Mesothelial cell of epicardium (in vitro differentiated cells): ENCODE measurements at regions not wholly inside any gene's neighbourhood (a gene's known extent, or its start where the extent isn't known, plus 50 kb on each side); places are given as distances from the start of the nearest gene placed in this dataset.

ENCODE experiments used
- DNase-seq, 2 experiments: peaks; one replicate each; pipeline ENCODE4 v3.0.0; 2021; ENCODE audit warnings: low spot score in 2 of 2; ENCODE audit not compliant: unreplicated experiment in 2 of 2
- H3K27ac Mint-ChIP-seq: 2 replicates; pipeline ENCODE4 v1.8.0; 2021; ENCODE audit warnings: mixed read lengths
- H3K27me3 Mint-ChIP-seq: 2 replicates; pipeline ENCODE4 v1.8.0; 2021; ENCODE audit warnings: low read depth, mixed read lengths
- H3K36me3 Mint-ChIP-seq: 2 replicates; pipeline ENCODE4 v1.8.0; 2021; ENCODE audit warnings: mixed read lengths
- H3K4me1 Mint-ChIP-seq: 2 replicates; pipeline ENCODE4 v1.8.0; 2021; ENCODE audit warnings: mixed read lengths
- H3K4me3 Mint-ChIP-seq: 2 replicates; pipeline ENCODE4 v1.8.0; 2021; ENCODE audit warnings: mild to moderate bottlenecking, moderate library complexity, mixed read lengths
- H3K9me3 Mint-ChIP-seq: 2 replicates; pipeline ENCODE4 v1.8.0; 2021; ENCODE audit warnings: mixed read lengths
- CTCF ChIP-seq: fragments of 200-600 bp; sonication (generic); IDR thresholded peaks from one replicate; pipeline ENCODE4 v1.5.0; 2021; ENCODE audit warnings: antibody characterized with exemption; ENCODE audit not compliant: unreplicated experiment

GRCh38 chr1:215003686-215004085, 78.9 kb upstream of the KCNK2 start:
- H3K27me3 Mint-ChIP-seq = no peaks in the 10 kb centered on the region
- H3K4me1 Mint-ChIP-seq = peaks cover 57% of the 10 kb centered on the region
- no peaks in the 10 kb centered on the region for H3K36me3 Mint-ChIP-seq
- peak overlapping the region; percentile 80 for H3K27ac Mint-ChIP-seq
- DNase-seq = no peak
- TF ChIP-seq CTCF = no peak
- H3K9me3 Mint-ChIP-seq = peaks cover 7% of the 10 kb centered on the region
- H3K4me3 Mint-ChIP-seq = no peak overlapping the region

GRCh38 chr1:215004121-215004827, 78.3 kb upstream of the KCNK2 start:
- no peaks in the 10 kb centered on the region for H3K36me3 Mint-ChIP-seq
- no peak for TF ChIP-seq CTCF
- no peaks in the 10 kb centered on the region for H3K27me3 Mint-ChIP-seq
- peaks cover 7% of the 10 kb centered on the region for H3K9me3 Mint-ChIP-seq
- peaks cover 61% of the 10 kb centered on the region for H3K4me1 Mint-ChIP-seq
- H3K4me3 Mint-ChIP-seq = peak overlapping the region; percentile 6
- peak overlapping the region; percentile 80 for H3K27ac Mint-ChIP-seq
- no peak for DNase-seq

GRCh38 chr1:215005078-215005477, 77.5 kb upstream of the KCNK2 start:
- H3K9me3 Mint-ChIP-seq = peaks cover 7% of the 10 kb centered on the region
- TF ChIP-seq CTCF = no peak
- H3K27me3 Mint-ChIP-seq = no peaks in the 10 kb centered on the region
- peaks cover 68% of the 10 kb centered on the region for H3K4me1 Mint-ChIP-seq
- no peaks in the 10 kb centered on the region for H3K36me3 Mint-ChIP-seq
- H3K27ac Mint-ChIP-seq = peak overlapping the region; percentile 95
- DNase-seq = no peak
- H3K4me3 Mint-ChIP-seq = peak overlapping the region; percentile 65

- no peaks in the 10 kb centered on the region for H3K36me3 Mint-ChIP-seq
- H3K27me3 Mint-ChIP-seq = no peaks in the 10 kb centered on the region
- no peak for DNase-seq
- peaks cover 7% of the 10 kb centered on the region for H3K9me3 Mint-ChIP-seq
- no peak for TF ChIP-seq CTCF
- H3K4me1 Mint-ChIP-seq = peaks cover 73% of the 10 kb centered on the region
- H3K4me3 Mint-ChIP-seq = peak overlapping the region; percentile 65
- peak overlapping the region; percentile 95 for H3K27ac Mint-ChIP-seq
Measured at GRCh38 chr1:215005656-215006345, 76.7 kb upstream of the KCNK2 start.

- TF ChIP-seq CTCF = no peak
- Mint-ChIP-seq H3K36me3 (no peaks in the 10 kb centered on the region), H3K27me3 (no peaks in the 10 kb centered on the region), H3K4me1 (peaks cover 63% of the 10 kb centered on the region), H3K4me3 (peak overlapping the region; percentile 22), H3K27ac (no peak overlapping the region), H3K9me3 (no peaks in the 10 kb centered on the region)
- DNase-seq = no peak
Measured at GRCh38 chr1:215007880-215008279, 74.7 kb upstream of the KCNK2 start.
